Rectal smooth muscle tissue (tissue), 1 donor: ENCODE measurements at regions not wholly inside any gene's neighbourhood (a gene's known extent, or its start where the extent isn't known, plus 50 kb on each side); places are given as distances from the start of the nearest gene placed in this dataset.
"Not testable (repeated sequence)": the region's sequence is repeated elsewhere in the genome, so short reads cannot be mapped to it uniquely, and the experiment has no call there.

ENCODE experiments used
- H3K27ac ChIP-seq: one replicate; pipeline ENCODE4 v1.7.0; 2013; ENCODE audit warnings: low read depth, low read length, inconsistent platforms
- H3K27me3 ChIP-seq: one replicate; pipeline ENCODE4 v1.7.0; 2013; ENCODE audit warnings: low read length; ENCODE audit not compliant: control insufficient read depth, insufficient read depth
- H3K36me3 ChIP-seq: one replicate; pipeline ENCODE4 v1.7.0; 2013; ENCODE audit warnings: low read length; ENCODE audit not compliant: control insufficient read depth, insufficient read depth
- H3K4me1 ChIP-seq: one replicate; pipeline ENCODE4 v1.7.0; 2013; ENCODE audit warnings: low read length; ENCODE audit not compliant: control insufficient read depth, insufficient read depth
- H3K4me3 ChIP-seq: one replicate; pipeline ENCODE4 v1.7.0; 2013; ENCODE audit warnings: low read length
- H3K9ac ChIP-seq: one replicate; pipeline ENCODE4 v1.7.0; 2013; ENCODE audit warnings: low read length

GRCh38 chr6:96391776-96392360 is 129.7 kb upstream of the UFL1 start:
- H3K36me3 ChIP-seq: no peaks in the 10 kb centered on the region
- no peaks in the 10 kb centered on the region for H3K27me3 ChIP-seq
- H3K27ac ChIP-seq: no peak overlapping the region
- H3K9ac ChIP-seq: no peak overlapping the region
- no peaks in the 10 kb centered on the region for H3K4me1 ChIP-seq
- peak overlapping the region; percentile 13 for H3K4me3 ChIP-seq

DNA sequence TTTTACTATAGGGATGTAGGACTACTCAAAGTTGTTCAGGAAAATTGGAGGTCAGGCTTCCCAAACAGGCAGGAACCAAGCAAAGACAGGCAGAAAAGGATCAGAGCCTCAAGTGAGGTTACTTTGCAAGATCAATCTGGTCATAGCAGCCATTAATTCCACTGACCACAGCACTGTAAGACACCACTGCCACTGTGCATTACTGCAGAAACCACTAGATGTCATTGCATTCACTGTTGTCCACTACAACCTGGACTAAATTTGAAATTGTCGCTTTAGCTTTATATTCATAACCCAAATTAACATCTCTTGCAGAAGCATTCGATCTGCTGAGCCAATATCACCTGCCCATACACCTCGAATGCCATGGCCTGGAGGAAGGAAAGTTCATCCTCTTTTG is 126.9 kb upstream of the UFL1 start:
- no peak overlapping the region for H3K27ac ChIP-seq
- H3K4me1 ChIP-seq: no peaks in the 10 kb centered on the region
- H3K4me3 ChIP-seq: no peak overlapping the region
- no peaks in the 10 kb centered on the region for H3K36me3 ChIP-seq
- H3K9ac ChIP-seq: no peak overlapping the region
- no peaks in the 10 kb centered on the region for H3K27me3 ChIP-seq

GRCh38 chr6:96410467-96410866 is 111.1 kb upstream of the UFL1 start:
- Histone ChIP-seq H3K4me3 (no peak overlapping the region), H3K27me3 (no peaks in the 10 kb centered on the region), H3K4me1 (no peaks in the 10 kb centered on the region), H3K9ac (no peak overlapping the region), H3K36me3 (no peaks in the 10 kb centered on the region), H3K27ac (no peak overlapping the region)

GRCh38 chr6:96420294-96420693 is 101.3 kb upstream of the UFL1 start:
- Histone ChIP-seq H3K4me1 (no peaks in the 10 kb centered on the region), H3K27me3 (no peaks in the 10 kb centered on the region), H3K27ac (no peak overlapping the region), H3K9ac (no peak overlapping the region), H3K36me3 (no peaks in the 10 kb centered on the region), H3K4me3 (no peak overlapping the region)

GRCh38 chr6:96433950-96434349 is 87.7 kb upstream of the UFL1 start:
- H3K4me3 ChIP-seq: no peak overlapping the region
- H3K36me3 ChIP-seq: no peaks in the 10 kb centered on the region
- no peaks in the 10 kb centered on the region for H3K27me3 ChIP-seq
- H3K27ac ChIP-seq: no peak overlapping the region
- H3K4me1 ChIP-seq: no peaks in the 10 kb centered on the region
- H3K9ac ChIP-seq: no peak overlapping the region

GRCh38 chr6:96436398-96436797 is 85.2 kb upstream of the UFL1 start:
- Histone ChIP-seq H3K4me3 (no peak overlapping the region), H3K27ac (no peak overlapping the region), H3K27me3 (no peaks in the 10 kb centered on the region), H3K4me1 (no peaks in the 10 kb centered on the region), H3K36me3 (no peaks in the 10 kb centered on the region), H3K9ac (no peak overlapping the region)

DNA sequence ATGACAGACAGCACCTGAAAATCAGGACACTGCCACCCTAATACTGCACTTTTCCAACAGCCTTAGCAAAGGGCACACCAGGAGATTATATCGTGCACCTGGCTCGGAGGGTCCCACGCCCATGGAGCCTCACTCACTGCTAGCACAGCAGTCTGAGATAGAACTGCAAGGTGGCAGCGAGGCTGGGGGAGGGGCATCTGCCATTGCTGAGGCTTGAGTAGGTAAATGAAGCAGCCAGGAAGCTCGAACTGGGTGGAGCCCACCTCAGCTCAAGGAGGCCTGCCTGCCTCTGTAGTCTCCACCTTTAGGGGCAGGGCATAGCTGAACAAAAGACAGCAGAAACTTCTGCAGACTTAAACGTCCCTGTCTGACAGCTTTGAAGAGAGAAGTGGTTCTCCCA is 84.4 kb upstream of the UFL1 start:
- H3K36me3 ChIP-seq, H3K4me3 ChIP-seq, H3K9ac ChIP-seq, H3K27ac ChIP-seq, H3K27me3 ChIP-seq, H3K4me1 ChIP-seq: not testable (repeated sequence)

DNA sequence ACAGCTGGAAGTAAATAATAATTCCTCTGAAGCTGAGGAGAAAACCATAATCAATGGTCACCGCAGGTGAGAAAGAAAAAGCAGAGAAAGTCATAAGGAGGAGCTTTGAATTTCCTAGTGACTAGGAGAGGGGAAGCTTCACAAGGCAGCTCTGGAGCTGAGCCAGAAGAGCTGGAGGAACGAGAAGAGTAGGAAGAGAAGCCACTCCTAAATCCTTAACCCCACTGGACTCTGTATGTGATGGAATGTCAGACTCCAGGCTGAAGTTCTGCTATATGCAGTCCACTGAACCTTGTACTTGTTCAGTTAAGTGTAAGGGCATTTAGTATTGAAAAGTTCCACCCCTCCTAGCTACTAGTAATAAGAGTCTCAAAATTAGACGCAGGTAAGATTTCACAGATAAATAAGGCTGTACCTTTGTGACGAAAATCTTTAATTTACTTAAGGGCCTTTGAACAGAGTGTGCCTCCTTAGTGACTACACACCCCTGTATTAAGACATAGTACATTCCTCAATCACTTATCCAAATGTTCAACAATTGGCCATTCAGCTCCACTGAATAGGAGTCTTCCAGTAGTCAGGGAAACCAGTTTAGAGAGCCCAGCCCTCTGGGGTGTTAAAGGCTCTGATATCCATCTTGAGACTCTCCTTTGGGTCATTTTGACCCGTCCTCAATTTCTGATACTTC is 71.4 kb upstream of the UFL1 start:
- no peaks in the 10 kb centered on the region for H3K4me1 ChIP-seq
- H3K36me3 ChIP-seq: no peaks in the 10 kb centered on the region
- H3K9ac ChIP-seq: no peak overlapping the region
- no peak overlapping the region for H3K4me3 ChIP-seq
- no peaks in the 10 kb centered on the region for H3K27me3 ChIP-seq
- H3K27ac ChIP-seq: no peak overlapping the region

DNA sequence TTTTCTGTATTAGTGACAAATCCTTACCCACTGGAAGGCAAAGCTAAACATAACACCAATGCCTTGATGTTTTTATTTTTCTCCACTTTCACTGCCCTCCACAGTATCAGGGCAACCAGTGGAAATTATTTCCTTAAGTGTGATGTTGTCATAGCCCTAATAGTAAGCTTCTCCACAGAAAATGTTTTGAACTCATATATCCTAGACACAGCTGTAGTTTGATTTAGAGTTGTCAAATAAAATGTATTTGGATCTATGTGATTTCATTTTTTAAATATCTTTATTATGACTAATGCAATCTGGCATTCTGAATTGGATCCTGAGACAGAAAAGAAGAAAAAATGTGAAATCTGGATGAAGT is 70.9 kb upstream of the UFL1 start:
- H3K27me3 ChIP-seq: no peaks in the 10 kb centered on the region
- no peaks in the 10 kb centered on the region for H3K4me1 ChIP-seq
- no peak overlapping the region for H3K27ac ChIP-seq
- no peaks in the 10 kb centered on the region for H3K36me3 ChIP-seq
- no peak overlapping the region for H3K4me3 ChIP-seq
- no peak overlapping the region for H3K9ac ChIP-seq

- Histone ChIP-seq H3K4me3 (no peak overlapping the region), H3K36me3 (no peaks in the 10 kb centered on the region), H3K4me1 (peaks cover 2% of the 10 kb centered on the region), H3K27ac (no peak overlapping the region), H3K27me3 (no peaks in the 10 kb centered on the region), H3K9ac (no peak overlapping the region)
These were observed 62.8 kb upstream of the UFL1 start for GRCh38 chr6:96458771-96459170.

GRCh38 chr6:96460052-96460700 is 61.4 kb upstream of the UFL1 start:
- Histone ChIP-seq H3K4me3 (no peak overlapping the region), H3K27ac (no peak overlapping the region), H3K36me3 (no peaks in the 10 kb centered on the region), H3K4me1 (peaks cover 2% of the 10 kb centered on the region), H3K27me3 (no peaks in the 10 kb centered on the region), H3K9ac (no peak overlapping the region)

GRCh38 chr6:96465321-96465903 is 56.2 kb upstream of the UFL1 start:
- no peaks in the 10 kb centered on the region for H3K36me3 ChIP-seq
- H3K4me1 ChIP-seq: no peaks in the 10 kb centered on the region
- no peak overlapping the region for H3K27ac ChIP-seq
- no peaks in the 10 kb centered on the region for H3K27me3 ChIP-seq
- no peak overlapping the region for H3K9ac ChIP-seq
- no peak overlapping the region for H3K4me3 ChIP-seq
